NCI-H748 treated with DMSO at 0.1 percent for 48 hours (cell line): ENCODE measurements at regions not wholly inside any gene's neighbourhood (a gene's known extent, or its start where the extent isn't known, plus 50 kb on each side); places are given as distances from the start of the nearest gene placed in this dataset.

Experiments
- DNase-seq: peaks from one replicate; lab custom pipeline; 2025; lab: John Stamatoyannopoulos, UW

GRCh38 chr2:66890166-66890742, 455.3 kb downstream of the MEIS1 start:
- no peak for DNase-seq

- no peak for DNase-seq
These were observed 460.3 kb downstream of the MEIS1 start for GRCh38 chr2:66895206-66895605.

DNA sequence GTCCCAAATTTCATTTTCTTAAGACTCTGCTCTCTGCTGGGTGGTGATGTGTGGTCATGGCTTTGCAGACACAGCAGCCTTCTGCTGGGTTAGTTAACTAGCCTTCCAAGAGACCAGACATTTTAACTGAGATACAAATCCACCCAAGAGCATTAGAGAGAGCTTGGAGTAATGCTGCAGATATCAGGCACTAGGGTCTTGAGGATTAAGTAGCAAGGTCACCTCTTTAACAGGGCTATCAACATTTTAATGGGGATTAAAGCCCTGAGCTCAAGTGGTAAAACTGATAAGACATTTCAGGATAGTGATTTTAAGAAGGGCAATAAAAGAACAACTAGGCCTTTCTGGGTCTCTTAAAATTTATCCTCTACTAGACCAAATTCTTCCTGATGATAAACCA, 461.2 kb downstream of the MEIS1 start:
- no peak for DNase-seq

GRCh38 chr2:66897181-66897580, 462.3 kb downstream of the MEIS1 start:
- no peak for DNase-seq

DNA sequence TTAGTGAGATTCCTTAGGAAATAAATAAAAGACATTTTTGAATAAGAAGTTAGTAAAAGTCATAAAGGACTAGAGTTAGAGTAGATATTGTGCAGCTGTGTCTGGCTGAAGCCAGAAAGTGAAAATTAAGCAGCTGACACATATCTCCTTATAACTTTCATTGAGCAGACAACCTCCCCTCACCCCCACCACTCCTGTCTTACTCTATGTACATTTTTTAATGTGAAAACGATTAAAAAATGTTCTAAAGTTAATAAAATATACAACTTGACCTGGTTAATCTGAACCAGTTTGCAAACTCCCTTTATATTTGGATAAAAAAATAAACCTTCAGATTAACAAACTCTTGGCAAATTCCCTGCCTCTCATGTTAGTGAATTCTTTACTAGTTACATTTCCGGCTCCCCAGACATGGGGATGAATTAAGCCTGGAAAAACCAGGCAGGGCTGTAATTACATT, 462.8 kb downstream of the MEIS1 start:
- no peak for DNase-seq

DNA sequence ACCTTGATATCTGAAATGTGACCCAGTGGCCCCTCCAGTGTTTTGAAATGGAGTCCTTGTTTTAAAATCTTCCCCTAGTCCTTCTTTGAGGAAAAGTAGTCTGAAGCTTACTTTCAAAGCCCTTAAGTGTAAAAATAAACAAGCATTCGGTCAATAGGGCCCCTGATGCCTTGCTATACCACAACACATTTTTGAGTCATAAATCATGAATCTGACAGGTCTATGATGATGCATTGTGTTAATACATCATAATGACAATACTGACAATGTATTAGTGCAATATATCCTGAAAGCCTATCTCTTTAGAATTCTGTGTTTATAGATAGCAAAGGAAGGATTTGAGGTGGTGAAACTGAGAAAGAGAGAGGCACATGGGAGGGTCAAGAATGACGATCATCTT, 464.2 kb downstream of the MEIS1 start:
- no peak for DNase-seq

GRCh38 chr2:66899648-66900047, 464.7 kb downstream of the MEIS1 start:
- no peak for DNase-seq

DNA sequence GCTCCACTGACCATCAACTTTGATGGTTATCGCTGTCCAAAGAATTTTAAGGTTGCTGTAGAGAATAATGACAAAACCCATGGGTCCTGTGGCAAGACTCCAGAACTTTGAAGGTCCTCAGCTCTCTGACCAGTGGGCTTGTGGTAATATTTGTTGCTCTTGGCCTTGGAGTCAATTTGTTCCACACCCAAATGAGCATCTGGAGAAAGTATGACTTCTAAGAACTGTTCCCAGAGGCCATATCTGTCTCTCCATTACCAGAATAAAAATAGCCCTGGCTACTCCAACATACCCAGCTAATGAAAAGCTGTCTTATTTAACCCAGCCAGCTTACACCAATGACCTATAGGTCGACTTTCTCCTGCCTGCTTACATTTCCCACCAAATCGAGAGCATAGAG, 466.4 kb downstream of the MEIS1 start:
- no peak for DNase-seq

GRCh38 chr2:66903183-66903582, 468.3 kb downstream of the MEIS1 start:
- no peak for DNase-seq

- no peak for DNase-seq
These were observed 469.0 kb downstream of the MEIS1 start for GRCh38 chr2:66903745-66904465.

DNA sequence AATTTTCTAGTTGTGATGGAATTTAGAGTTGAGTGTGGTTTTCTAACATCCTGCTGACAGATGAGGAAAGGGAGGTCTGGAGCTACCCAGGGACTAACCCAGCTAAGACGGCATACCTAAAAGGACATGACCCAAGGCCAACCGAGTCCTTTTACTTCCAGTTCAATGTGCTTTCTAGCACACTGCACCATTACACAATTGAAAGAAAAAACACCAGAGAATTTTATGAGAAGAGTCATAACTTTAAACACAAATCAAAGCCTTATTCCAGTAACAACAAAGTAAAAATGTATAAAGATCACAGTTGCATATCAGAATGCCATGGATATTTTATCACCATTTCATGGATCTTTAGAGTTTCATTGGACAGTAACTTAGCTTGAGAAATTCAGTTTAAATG, 480.3 kb downstream of the MEIS1 start:
- no peak for DNase-seq

GRCh38 chr2:66919286-66919685, 477.8 kb upstream of the ETAA1 start:
- DNase-seq, result no peak

DNA sequence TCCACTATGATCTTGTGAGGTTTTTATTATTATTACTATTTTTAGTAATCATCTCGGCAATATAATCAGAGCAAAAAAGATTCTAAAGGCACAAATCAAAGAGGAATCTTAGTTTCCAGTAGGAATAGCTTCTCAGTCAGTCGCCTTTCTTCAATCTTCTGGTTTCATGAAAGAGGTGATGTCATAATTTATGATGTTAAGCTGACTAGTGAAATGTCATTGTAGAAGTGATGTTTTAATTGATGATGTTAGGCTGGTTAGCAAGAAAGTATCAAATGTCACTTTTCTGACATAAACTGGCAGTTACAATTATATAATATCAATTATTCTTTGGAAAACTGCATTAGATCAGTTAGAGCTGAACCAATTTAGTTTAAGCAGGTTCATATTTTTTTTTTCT, 476.7 kb upstream of the ETAA1 start:
- DNase-seq, result no peak

DNA sequence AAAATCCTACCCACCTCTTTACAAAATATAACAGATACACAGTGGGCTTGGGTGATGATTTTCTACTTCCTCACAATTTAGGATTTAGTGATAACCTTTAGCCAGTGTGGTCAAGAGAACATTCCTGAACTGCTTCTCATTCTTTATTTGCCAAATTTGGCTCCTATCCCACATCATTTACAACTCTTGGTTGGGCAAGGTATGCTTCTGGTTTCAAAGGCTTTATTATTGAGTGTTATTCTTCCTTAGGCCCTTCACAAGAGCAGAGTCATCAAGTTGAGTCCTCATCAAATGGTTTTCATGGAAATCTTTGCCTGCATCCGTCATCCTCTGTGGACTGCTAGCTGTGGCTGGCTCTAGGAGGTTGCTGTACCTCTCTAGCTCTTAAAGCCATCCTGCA, 472.0 kb upstream of the ETAA1 start:
- no peak for DNase-seq

GRCh38 chr2:66926594-66927112, 470.5 kb upstream of the ETAA1 start:
- DNase-seq, result no peak

- DNase-seq, result no peak
These were observed 467.3 kb upstream of the ETAA1 start for GRCh38 chr2:66929632-66930338.

GRCh38 chr2:66930339-66931220, 466.6 kb upstream of the ETAA1 start:
- DNase-seq, result no peak

DNA sequence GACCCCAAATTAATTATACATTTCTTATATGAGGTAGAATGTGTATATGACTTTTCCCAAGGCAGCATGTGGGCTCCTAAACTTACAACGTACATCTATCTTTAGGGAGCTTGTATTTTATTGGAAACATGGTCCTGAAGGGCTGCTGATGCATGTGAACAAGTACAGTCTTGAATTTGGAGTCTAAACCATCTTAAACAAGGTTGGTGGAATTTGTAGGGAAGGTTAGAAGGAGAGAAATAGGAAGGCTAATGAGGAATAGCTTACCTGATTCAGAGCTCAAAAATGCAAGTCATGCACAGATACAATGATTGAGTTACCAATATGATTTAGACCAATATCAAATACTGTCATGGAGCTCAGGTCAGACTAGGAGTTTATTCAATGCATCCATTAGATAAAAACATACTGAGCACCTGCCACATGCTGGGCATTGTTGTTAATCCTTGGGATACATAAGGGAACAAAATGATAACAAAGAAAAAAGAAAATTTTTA, 458.6 kb upstream of the ETAA1 start:
- DNase-seq, result no peak

GRCh38 chr2:66940080-66940479, 457.1 kb upstream of the ETAA1 start:
- DNase-seq, result no peak

- DNase-seq, result no peak
These were observed 448.9 kb upstream of the ETAA1 start for GRCh38 chr2:66948234-66948633.

DNA sequence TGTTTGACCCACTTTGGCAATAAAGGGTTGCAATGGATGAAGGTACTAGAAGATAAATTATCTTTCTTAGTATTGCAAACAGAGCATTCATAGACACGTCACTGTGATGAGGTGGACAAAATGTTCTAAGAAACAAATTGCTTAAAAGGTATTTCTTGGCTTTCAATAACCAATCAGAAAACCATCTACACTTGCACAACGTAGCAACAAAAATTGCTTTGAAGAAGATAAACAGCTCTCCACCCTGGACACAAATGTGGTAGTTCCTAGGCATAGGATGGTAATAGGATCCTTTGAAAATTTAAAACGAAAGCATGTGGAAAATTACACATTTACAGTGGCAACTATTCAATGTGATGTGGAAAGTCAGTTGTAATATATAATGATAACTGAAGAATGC, 439.9 kb upstream of the ETAA1 start:
- no peak for DNase-seq

DNA sequence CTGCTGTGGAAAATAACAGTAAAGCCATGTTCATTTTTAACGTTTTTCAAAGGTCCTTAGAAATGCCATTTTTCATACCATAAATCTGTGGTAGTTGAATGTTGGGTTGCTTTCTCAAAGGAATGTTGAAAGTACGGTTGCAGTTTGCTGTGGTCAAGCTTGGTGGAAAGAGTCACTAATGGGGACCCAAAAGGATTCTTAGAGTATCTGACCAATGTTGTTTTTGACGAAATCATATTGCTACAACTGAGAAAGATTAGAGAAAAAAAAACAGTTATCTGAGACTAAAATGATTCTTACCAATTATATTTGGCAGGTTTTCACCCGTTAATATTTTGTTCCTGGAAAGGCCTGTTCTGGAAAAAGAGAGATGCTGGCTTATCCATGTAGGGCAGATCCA, 439.5 kb upstream of the ETAA1 start:
- DNase-seq, result no peak
